GM12891 (cell line): ENCODE measurements at regions not wholly inside any gene's neighbourhood (a gene's known extent, or its start where the extent isn't known, plus 50 kb on each side); places are given as distances from the start of the nearest gene placed in this dataset.

Experiments used
- PAX5 ChIP-seq: IDR thresholded peaks from 2 replicates; pipeline ENCODE4 v1.6.1; 2011; ENCODE audit warnings: low read length, moderate library complexity, mild to moderate bottlenecking; ENCODE audit not compliant: insufficient read depth, severe bottlenecking
- POLR2A ChIP-seq: IDR thresholded peaks from 2 replicates; pipeline ENCODE4 v1.6.1; 2011; ENCODE audit warnings: low read depth, low read length, control low read depth
- POLR2AphosphoS5 ChIP-seq: IDR thresholded peaks from 2 replicates; pipeline ENCODE4 v1.6.1; 2011; ENCODE audit warnings: low read depth, low read length, control low read depth
- TAF1 ChIP-seq: IDR thresholded peaks from 2 replicates; pipeline ENCODE4 v1.6.1; 2011; ENCODE audit warnings: low read depth, low read length, control low read depth

GRCh38 chr16:7093511-7093910 is 239.1 kb upstream of the RBFOX1 start:
- TF ChIP-seq POLR2AphosphoS5 (no peak), POLR2A (no peak), PAX5 (no peak), TAF1 (no peak)
